SK-N-SH (cell line): ENCODE measurements at regions not wholly inside any gene's neighbourhood (a gene's known extent, or its start where the extent isn't known, plus 50 kb on each side); places are given as distances from the start of the nearest gene placed in this dataset.

Source experiments
- CTCF ChIA-PET: fragments of 300-600, 350-600 bp; formaldehyde crosslinking; extraction: SDS; loops from one replicate; lab custom pipeline; 2021; lab: Yijun Ruan, JAX
- POLR2A ChIA-PET: fragments of 350-600 bp; sonication (Branson Sonifier 250); formaldehyde crosslinking; extraction: SDS; loops from one replicate; lab custom pipeline; 2020; ENCODE audit warnings: antibody characterized with exemption, inconsistent platforms; lab: Yijun Ruan, JAX
- DNase-seq: peaks from one replicate; pipeline ENCODE4 v3.0.0; 2012
- H2AFZ ChIP-seq: fragments of 200-600 bp; sonication (generic); 2 replicates; pipeline ENCODE4 v1.8.1; 2016; ENCODE audit warnings: antibody characterized with exemption, mild to moderate bottlenecking, low read depth
- H3F3A ChIP-seq: fragments of 200-600 bp; sonication (generic); replicated peaks from 2 replicates; pipeline ENCODE3; 2016; ENCODE audit warnings: antibody characterized with exemption, mild to moderate bottlenecking; ENCODE audit not compliant: insufficient read depth
- H3K27ac ChIP-seq, 2 experiments: fragments of 200-500 bp in 1 of 2; fragments of 200-600 bp in 1 of 2; sonication (Bioruptor generic) in 1 of 2; sonication (generic), shearing (Covaris generic) in 1 of 2; 2 replicates each; pipeline versions ENCODE4 v1.5.1 to v1.6.1; 2014 to 2016; ENCODE audit warnings: low read depth in 2 of 2, inconsistent platforms in 1 of 2, low read length in 1 of 2, mild to moderate bottlenecking in 1 of 2, mixed read lengths in 1 of 2
- H3K27me3 ChIP-seq: fragments of 200-600 bp; sonication (generic), shearing (Covaris generic); 2 replicates; pipeline ENCODE4 v1.6.1; 2016; ENCODE audit warnings: mixed run types; ENCODE audit not compliant: insufficient read depth
- H3K36me3 ChIP-seq, 2 experiments: fragments of 200-500 bp in 1 of 2; fragments of 200-600 bp in 1 of 2; sonication (Bioruptor generic) in 1 of 2; sonication (generic) in 1 of 2; replicated peaks in 1 of 2; 2 replicates each; pipeline versions ENCODE3 to v1.5.1; 2014 to 2016; ENCODE audit warnings: low read length in 1 of 2, mild to moderate bottlenecking in 1 of 2; ENCODE audit not compliant: insufficient read depth in 2 of 2, control insufficient read depth in 1 of 2
- H3K4me1 ChIP-seq, 2 experiments: fragments of 200-500 bp in 1 of 2; fragments of 200-600 bp in 1 of 2; sonication (Bioruptor generic) in 1 of 2; sonication (generic), shearing (Covaris generic) in 1 of 2; 2 replicates each; pipeline versions ENCODE4 v1.5.1 to v1.6.1; 2014 to 2016; ENCODE audit warnings: low read depth in 1 of 2, low read length in 1 of 2, mixed run types in 1 of 2; ENCODE audit not compliant: insufficient read depth in 2 of 2, control insufficient read depth in 1 of 2
- H3K4me2 ChIP-seq: fragments of 200-600 bp; sonication (generic), shearing (Covaris generic); 2 replicates; pipeline ENCODE4 v1.6.1; 2017; ENCODE audit warnings: mixed run types
- H3K4me3 ChIP-seq, 2 experiments: fragments of 200-500 bp in 1 of 2; fragments of 200-600 bp in 1 of 2; sonication (Bioruptor generic) in 1 of 2; sonication (generic), shearing (Covaris generic) in 1 of 2; 2 replicates each; pipeline versions ENCODE4 v1.5.1 to v1.8.1; 2014 to 2016; ENCODE audit warnings: low read depth in 2 of 2, inconsistent platforms in 1 of 2, low read length in 1 of 2, mild to moderate bottlenecking in 1 of 2, mixed read lengths in 1 of 2, moderate library complexity in 1 of 2
- H3K79me2 ChIP-seq: fragments of 200-600 bp; sonication (generic); 2 replicates; pipeline ENCODE4 v1.8.1; 2017; ENCODE audit warnings: mild to moderate bottlenecking; ENCODE audit not compliant: insufficient read depth
- H3K9ac ChIP-seq: fragments of 200-600 bp; sonication (generic); 2 replicates; pipeline ENCODE4 v1.6.1; 2017; ENCODE audit warnings: mixed run types
- H3K9me2 ChIP-seq: fragments of 200-600 bp; sonication (generic); 2 replicates; pipeline ENCODE4 v1.6.1; 2017; ENCODE audit warnings: mixed run types
- H3K9me3 ChIP-seq: fragments of 200-600 bp; sonication (generic); 2 replicates; pipeline ENCODE4 v1.6.1; 2017; ENCODE audit warnings: mixed run types, mild to moderate bottlenecking, moderate library complexity
- H4K20me1 ChIP-seq: fragments of 200-600 bp; sonication (generic); 2 replicates; pipeline ENCODE4 v1.6.1; 2017; ENCODE audit warnings: mild to moderate bottlenecking, mixed run types; ENCODE audit not compliant: insufficient read depth
- ELF1 ChIP-seq: IDR thresholded peaks from 2 replicates; pipeline ENCODE4 v1.4.0; 2012
- EP300 ChIP-seq, 2 experiments: IDR thresholded peaks; 2 replicates each; pipeline versions ENCODE4 v1.4.0 to v1.6.1; 2012; ENCODE audit warnings: borderline replicate concordance in 1 of 2, low read depth in 1 of 2, low read length in 1 of 2
- FOSL2 ChIP-seq: IDR thresholded peaks from 2 replicates; pipeline ENCODE4 v1.4.0; 2012; ENCODE audit warnings: low read depth, mild to moderate bottlenecking, moderate library complexity, borderline replicate concordance
- FOXM1 ChIP-seq: IDR thresholded peaks from 2 replicates; pipeline ENCODE4 v1.4.0; 2012; ENCODE audit warnings: low read depth, mild to moderate bottlenecking
- GATA2 ChIP-seq: sonication (generic); formaldehyde crosslinking; IDR thresholded peaks from 2 replicates; pipeline ENCODE4 v1.5.0; 2020; ENCODE audit warnings: mild to moderate bottlenecking, missing genetic modification reagents
- MEF2A ChIP-seq: IDR thresholded peaks from 2 replicates; pipeline ENCODE4 v1.4.0; 2012; ENCODE audit warnings: low read depth, borderline replicate concordance
- MXI1 ChIP-seq: IDR thresholded peaks from 2 replicates; pipeline ENCODE4 v1.6.1; 2012; ENCODE audit warnings: mild to moderate bottlenecking, low read depth, low read length, improper control_type of control experiment
- NFIC ChIP-seq: IDR thresholded peaks from 2 replicates; pipeline ENCODE4 v1.4.0; 2012; ENCODE audit warnings: borderline replicate concordance
- RCOR1 ChIP-seq: fragments of 150-350 bp; IDR thresholded peaks from 2 replicates; pipeline ENCODE4 v1.6.1; 2017; ENCODE audit warnings: antibody characterized with exemption, low read length
- RFX5 ChIP-seq: IDR thresholded peaks from 2 replicates; pipeline ENCODE4 v1.6.1; 2012; ENCODE audit warnings: mild to moderate bottlenecking, improper control_type of control experiment, low read length
- SIN3A ChIP-seq: IDR thresholded peaks from 2 replicates; pipeline ENCODE4 v1.6.1; 2012; ENCODE audit warnings: low read depth, mild to moderate bottlenecking, low read length, moderate library complexity, borderline replicate concordance
- SMC3 ChIP-seq: IDR thresholded peaks from 2 replicates; pipeline ENCODE4 v1.6.1; 2012; ENCODE audit warnings: low read depth, low read length, improper control_type of control experiment
- TAF1 ChIP-seq: IDR thresholded peaks from 2 replicates; pipeline ENCODE4 v1.6.1; 2012; ENCODE audit warnings: low read depth, mild to moderate bottlenecking, low read length, moderate library complexity, borderline replicate concordance
- TEAD4 ChIP-seq: IDR thresholded peaks from 2 replicates; pipeline ENCODE4 v1.4.0; 2012; ENCODE audit warnings: mild to moderate bottlenecking, borderline replicate concordance; ENCODE audit not compliant: insufficient read depth
- YY1 ChIP-seq: IDR thresholded peaks from 2 replicates; pipeline ENCODE4 v1.4.0; 2012; ENCODE audit warnings: low read depth, mild to moderate bottlenecking
- WGBS: methylation state at CpG from one replicate; pipeline ENCODE4 v1.1.6; 2017; ENCODE audit warnings: low lambda C conversion rate; 5-methylcytosine and 5-hydroxymethylcytosine counted together
- TF ChIP-seq, protein P1 (sequence below): IDR thresholded peaks from 2 replicates; pipeline ENCODE4 v1.6.1; 2012; ENCODE audit warnings: mild to moderate bottlenecking, low read depth, low read length, moderate library complexity
- TF ChIP-seq, protein P2 (sequence below): fragments of 150-350 bp; IDR thresholded peaks from 2 replicates; pipeline ENCODE4 v1.6.1; 2017; ENCODE audit warnings: antibody characterized with exemption, low read length, low read depth, borderline replicate concordance
- TF ChIP-seq, protein P3 (sequence below): IDR thresholded peaks from 2 replicates; pipeline ENCODE4 v1.4.0; 2012; ENCODE audit warnings: low read depth, borderline replicate concordance

DNA sequence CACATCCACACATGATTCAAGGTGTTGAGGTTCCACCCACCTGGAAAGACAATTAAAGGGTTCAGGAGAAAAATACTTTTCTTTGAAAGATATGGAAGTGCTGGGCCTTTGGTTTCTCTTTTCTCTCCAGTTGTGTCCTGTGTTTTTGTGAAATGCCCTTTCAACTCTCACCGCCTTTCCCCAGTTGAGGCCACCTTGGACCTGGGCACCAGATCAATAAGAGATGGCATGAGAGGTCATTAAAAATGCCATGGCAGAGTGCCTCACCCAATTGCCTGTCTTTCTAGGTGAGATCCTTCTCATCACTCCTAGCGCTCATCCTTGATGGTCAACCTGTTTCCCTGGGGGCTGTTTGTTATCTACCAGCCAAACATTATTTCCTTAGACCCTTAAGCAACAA lies 453.9 kb downstream of the TSN start:
- no peaks in the 10 kb centered on the region for H3K79me2 ChIP-seq
- no peak for DNase-seq
- no peak overlapping the region for H3K9ac ChIP-seq
- TF ChIP-seq TEAD4 (no peak), TAF1 (no peak), NFIC (no peak), MEF2A (no peak), SMC3 (no peak), YY1 (no peak), GATA2 (no peak), RFX5 (no peak)
- no peaks in the 10 kb centered on the region for H3K36me3 ChIP-seq
- no peaks in the 10 kb centered on the region for H4K20me1 ChIP-seq
- no peaks in the 10 kb centered on the region for H3F3A ChIP-seq
- no peaks in the 10 kb centered on the region for H3K27me3 ChIP-seq
- no peak overlapping the region for H3K4me3 ChIP-seq
- H3K4me2 ChIP-seq: no peak overlapping the region
- no peaks in the 10 kb centered on the region for H3K9me3 ChIP-seq
- H2AFZ ChIP-seq: no peak overlapping the region
- WGBS: 48% methylated on average over 2 of the region's 2 CpGs
- no peak overlapping the region for H3K27ac ChIP-seq
- H3K4me1 ChIP-seq: no peaks in the 10 kb centered on the region; a peak in 1 of 4 replicates
- H3K9me2 ChIP-seq: no peaks in the 10 kb centered on the region
- POLR2A ChIA-PET: no interaction called here
- CTCF ChIA-PET: no interaction called here

DNA sequence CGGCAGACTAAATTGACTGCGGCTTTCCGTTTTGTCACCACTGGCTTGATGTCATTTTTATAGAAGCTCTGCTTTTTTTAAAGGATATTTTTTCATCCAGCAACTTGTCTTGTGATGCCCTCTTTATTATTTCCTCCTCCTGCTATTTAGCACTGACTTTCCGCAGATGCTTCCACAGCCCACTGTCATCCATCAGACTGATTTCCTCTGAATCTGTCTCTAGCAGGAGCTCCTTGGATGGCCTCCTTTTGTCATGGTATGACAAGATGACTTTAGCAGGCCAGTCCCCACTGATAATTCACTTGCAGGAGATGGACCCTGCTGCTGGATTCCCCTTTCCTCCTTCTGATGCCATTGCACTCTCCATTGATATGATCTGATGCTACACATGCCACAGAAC lies 454.6 kb downstream of the TSN start:
- CTCF ChIA-PET: no interaction called here
- Histone ChIP-seq H4K20me1 (no peaks in the 10 kb centered on the region), H3K9me3 (no peaks in the 10 kb centered on the region), H3K36me3 (no peaks in the 10 kb centered on the region), H3K4me1 (no peaks in the 10 kb centered on the region; a peak in 1 of 4 replicates), H3K9ac (no peak overlapping the region), H3K4me3 (no peak overlapping the region), H2AFZ (no peak overlapping the region), H3K79me2 (no peaks in the 10 kb centered on the region), H3K27ac (no peak overlapping the region), H3K9me2 (no peaks in the 10 kb centered on the region), H3K27me3 (no peaks in the 10 kb centered on the region), H3K4me2 (no peak overlapping the region), H3F3A (no peaks in the 10 kb centered on the region)
- TF ChIP-seq MEF2A (no peak), NFIC (no peak), FOXM1 (no peak), EP300 (IDR thresholded peaks at IDR 0.05; ENCODE audit: borderline replicate concordance in 1 of 2, low read depth in 1 of 2, low read length in 1 of 2) (no peak), ELF1 (no peak), SIN3A (no peak), TAF1 (no peak), MXI1 (no peak), FOSL2 (no peak), GATA2 (no peak), RFX5 (no peak), RCOR1 (no peak)
- TF ChIP-seq, protein P1, sequence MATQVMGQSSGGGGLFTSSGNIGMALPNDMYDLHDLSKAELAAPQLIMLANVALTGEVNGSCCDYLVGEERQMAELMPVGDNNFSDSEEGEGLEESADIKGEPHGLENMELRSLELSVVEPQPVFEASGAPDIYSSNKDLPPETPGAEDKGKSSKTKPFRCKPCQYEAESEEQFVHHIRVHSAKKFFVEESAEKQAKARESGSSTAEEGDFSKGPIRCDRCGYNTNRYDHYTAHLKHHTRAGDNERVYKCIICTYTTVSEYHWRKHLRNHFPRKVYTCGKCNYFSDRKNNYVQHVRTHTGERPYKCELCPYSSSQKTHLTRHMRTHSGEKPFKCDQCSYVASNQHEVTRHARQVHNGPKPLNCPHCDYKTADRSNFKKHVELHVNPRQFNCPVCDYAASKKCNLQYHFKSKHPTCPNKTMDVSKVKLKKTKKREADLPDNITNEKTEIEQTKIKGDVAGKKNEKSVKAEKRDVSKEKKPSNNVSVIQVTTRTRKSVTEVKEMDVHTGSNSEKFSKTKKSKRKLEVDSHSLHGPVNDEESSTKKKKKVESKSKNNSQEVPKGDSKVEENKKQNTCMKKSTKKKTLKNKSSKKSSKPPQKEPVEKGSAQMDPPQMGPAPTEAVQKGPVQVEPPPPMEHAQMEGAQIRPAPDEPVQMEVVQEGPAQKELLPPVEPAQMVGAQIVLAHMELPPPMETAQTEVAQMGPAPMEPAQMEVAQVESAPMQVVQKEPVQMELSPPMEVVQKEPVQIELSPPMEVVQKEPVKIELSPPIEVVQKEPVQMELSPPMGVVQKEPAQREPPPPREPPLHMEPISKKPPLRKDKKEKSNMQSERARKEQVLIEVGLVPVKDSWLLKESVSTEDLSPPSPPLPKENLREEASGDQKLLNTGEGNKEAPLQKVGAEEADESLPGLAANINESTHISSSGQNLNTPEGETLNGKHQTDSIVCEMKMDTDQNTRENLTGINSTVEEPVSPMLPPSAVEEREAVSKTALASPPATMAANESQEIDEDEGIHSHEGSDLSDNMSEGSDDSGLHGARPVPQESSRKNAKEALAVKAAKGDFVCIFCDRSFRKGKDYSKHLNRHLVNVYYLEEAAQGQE: no peak
- TF ChIP-seq, protein P2, sequence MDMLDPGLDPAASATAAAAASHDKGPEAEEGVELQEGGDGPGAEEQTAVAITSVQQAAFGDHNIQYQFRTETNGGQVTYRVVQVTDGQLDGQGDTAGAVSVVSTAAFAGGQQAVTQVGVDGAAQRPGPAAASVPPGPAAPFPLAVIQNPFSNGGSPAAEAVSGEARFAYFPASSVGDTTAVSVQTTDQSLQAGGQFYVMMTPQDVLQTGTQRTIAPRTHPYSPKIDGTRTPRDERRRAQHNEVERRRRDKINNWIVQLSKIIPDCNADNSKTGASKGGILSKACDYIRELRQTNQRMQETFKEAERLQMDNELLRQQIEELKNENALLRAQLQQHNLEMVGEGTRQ: no peak
- TF ChIP-seq, protein P3, sequence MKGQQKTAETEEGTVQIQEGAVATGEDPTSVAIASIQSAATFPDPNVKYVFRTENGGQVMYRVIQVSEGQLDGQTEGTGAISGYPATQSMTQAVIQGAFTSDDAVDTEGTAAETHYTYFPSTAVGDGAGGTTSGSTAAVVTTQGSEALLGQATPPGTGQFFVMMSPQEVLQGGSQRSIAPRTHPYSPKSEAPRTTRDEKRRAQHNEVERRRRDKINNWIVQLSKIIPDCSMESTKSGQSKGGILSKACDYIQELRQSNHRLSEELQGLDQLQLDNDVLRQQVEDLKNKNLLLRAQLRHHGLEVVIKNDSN: no peak
- DNase-seq: no peak
- 50% methylated on average over 4 of the region's 4 CpGs for WGBS
- POLR2A ChIA-PET: no interaction called here
